Mesendoderm (in vitro differentiated cells): ENCODE measurements at regions not wholly inside any gene's neighbourhood (a gene's known extent, or its start where the extent isn't known, plus 50 kb on each side); places are given as distances from the start of the nearest gene placed in this dataset.

Experiments
- DNase-seq: peaks from one replicate; pipeline ENCODE4 v3.0.0; 2013
- H2AK5ac ChIP-seq: 2 replicates; pipeline ENCODE4 v1.6.1; 2013; ENCODE audit warnings: low read length, inconsistent platforms
- H2BK120ac ChIP-seq: 2 replicates; pipeline ENCODE4 v1.6.1; 2013; ENCODE audit warnings: low read depth, mild to moderate bottlenecking, low read length, moderate library complexity, mixed read lengths
- H2BK15ac ChIP-seq: replicated peaks from 2 replicates; pipeline ENCODE4 v1.6.1; 2013; ENCODE audit warnings: low read depth, mild to moderate bottlenecking, moderate library complexity
- H2BK5ac ChIP-seq: 2 replicates; pipeline ENCODE4 v1.6.1; 2013; ENCODE audit warnings: low read length, inconsistent platforms
- H3K18ac ChIP-seq: 2 replicates; pipeline ENCODE4 v1.6.1; 2013; ENCODE audit warnings: mild to moderate bottlenecking, low read length, mixed read lengths
- H3K23ac ChIP-seq: one replicate; pipeline ENCODE4 v1.6.1; 2013; ENCODE audit warnings: low read length
- H3K27ac ChIP-seq: 2 replicates; pipeline ENCODE4 v1.5.1; 2013; ENCODE audit warnings: low read depth, mild to moderate bottlenecking, inconsistent platforms, low read length, moderate library complexity
- H3K27me3 ChIP-seq: 2 replicates; pipeline ENCODE4 v1.6.1; 2013; ENCODE audit warnings: low read length, control low read depth, mild to moderate bottlenecking, inconsistent platforms; ENCODE audit not compliant: insufficient read depth, poor library complexity
- H3K36me3 ChIP-seq: 2 replicates; pipeline ENCODE4 v1.6.1; 2013; ENCODE audit warnings: low read length, inconsistent platforms; ENCODE audit not compliant: control insufficient read depth, insufficient read depth
- H3K4ac ChIP-seq: one replicate; pipeline ENCODE4 v1.6.1; 2013; ENCODE audit warnings: low read depth, mild to moderate bottlenecking, low read length, moderate library complexity
- H3K4me1 ChIP-seq: 2 replicates; pipeline ENCODE4 v1.6.1; 2013; ENCODE audit warnings: low read depth, low read length, inconsistent platforms; ENCODE audit not compliant: control insufficient read depth
- H3K4me2 ChIP-seq: 2 replicates; pipeline ENCODE4 v1.6.1; 2013; ENCODE audit warnings: low read length
- H3K4me3 ChIP-seq: 2 replicates; pipeline ENCODE4 v1.5.1; 2013; ENCODE audit warnings: mild to moderate bottlenecking, low read length
- H3K56ac ChIP-seq: one replicate; pipeline ENCODE4 v1.6.1; 2013; ENCODE audit warnings: low read length
- H3K79me1 ChIP-seq: 2 replicates; pipeline ENCODE4 v1.6.1; 2013; ENCODE audit warnings: low read length, inconsistent platforms
- H3K79me2 ChIP-seq: 2 replicates; pipeline ENCODE4 v1.6.1; 2013; ENCODE audit warnings: mild to moderate bottlenecking, low read length; ENCODE audit not compliant: control insufficient read depth, insufficient read depth
- H3K9ac ChIP-seq: 2 replicates; pipeline ENCODE4 v1.6.1; 2013; ENCODE audit warnings: low read length, inconsistent platforms
- H4K5ac ChIP-seq: one replicate; pipeline ENCODE4 v1.6.1; 2013; ENCODE audit warnings: low read length
- H4K8ac ChIP-seq: one replicate; pipeline ENCODE4 v1.6.1; 2013; ENCODE audit warnings: low read depth, mild to moderate bottlenecking, control low read depth, low read length, moderate library complexity
- WGBS: extraction: QIAGEN DNeasy Blood & Tissue Kit; methylation state at CpG from one replicate; pipeline ENCODE4 v1.1.7; 2013; ENCODE audit warnings: low lambda C conversion rate, missing lambda C conversion rate; ENCODE audit not compliant: insufficient coverage; ENCODE audit errors: extremely low coverage; 5-methylcytosine and 5-hydroxymethylcytosine counted together

GRCh38 chr1:2856676-2857375, 55.3 kb upstream of the TTC34 start:
- no peak overlapping the region for H3K27ac ChIP-seq
- no peak for DNase-seq
- no peaks in the 10 kb centered on the region for H3K4me1 ChIP-seq
- no peak overlapping the region for H2BK5ac ChIP-seq
- H3K79me2 ChIP-seq: no peaks in the 10 kb centered on the region
- no peak overlapping the region for H3K18ac ChIP-seq
- no peak overlapping the region for H3K56ac ChIP-seq
- no peak overlapping the region for H4K8ac ChIP-seq
- H3K9ac ChIP-seq: no peak overlapping the region
- no peak overlapping the region for H3K4ac ChIP-seq
- no peak overlapping the region for H2BK15ac ChIP-seq
- H3K4me3 ChIP-seq: no peak overlapping the region
- no peaks in the 10 kb centered on the region for H3K27me3 ChIP-seq
- H4K5ac ChIP-seq: no peak overlapping the region
- H3K79me1 ChIP-seq: no peaks in the 10 kb centered on the region
- no peak overlapping the region for H3K4me2 ChIP-seq
- no CpG with 5 or more reads among the region's 23 CpGs for WGBS
- no peak overlapping the region for H2AK5ac ChIP-seq
- H3K36me3 ChIP-seq: no peaks in the 10 kb centered on the region
- H2BK120ac ChIP-seq: no peak overlapping the region
- H3K23ac ChIP-seq: no peak overlapping the region

GRCh38 chr1:2857521-2857920, 56.0 kb upstream of the TTC34 start:
- H3K4me2 ChIP-seq: no peak overlapping the region
- H3K23ac ChIP-seq: no peak overlapping the region
- no peak overlapping the region for H2BK15ac ChIP-seq
- no peaks in the 10 kb centered on the region for H3K4me1 ChIP-seq
- H2AK5ac ChIP-seq: no peak overlapping the region
- H4K5ac ChIP-seq: no peak overlapping the region
- no peaks in the 10 kb centered on the region for H3K27me3 ChIP-seq
- H3K18ac ChIP-seq: no peak overlapping the region
- H3K9ac ChIP-seq: no peak overlapping the region
- H3K36me3 ChIP-seq: no peaks in the 10 kb centered on the region
- H3K4ac ChIP-seq: no peak overlapping the region
- H2BK5ac ChIP-seq: no peak overlapping the region
- H3K27ac ChIP-seq: no peak overlapping the region
- H2BK120ac ChIP-seq: no peak overlapping the region
- DNase-seq: no peak
- H3K56ac ChIP-seq: no peak overlapping the region
- H3K79me2 ChIP-seq: no peaks in the 10 kb centered on the region
- whole genome bisulfite sequencing: no CpG with 5 or more reads among the region's 15 CpGs
- no peak overlapping the region for H3K4me3 ChIP-seq
- no peak overlapping the region for H4K8ac ChIP-seq
- no peaks in the 10 kb centered on the region for H3K79me1 ChIP-seq

DNA sequence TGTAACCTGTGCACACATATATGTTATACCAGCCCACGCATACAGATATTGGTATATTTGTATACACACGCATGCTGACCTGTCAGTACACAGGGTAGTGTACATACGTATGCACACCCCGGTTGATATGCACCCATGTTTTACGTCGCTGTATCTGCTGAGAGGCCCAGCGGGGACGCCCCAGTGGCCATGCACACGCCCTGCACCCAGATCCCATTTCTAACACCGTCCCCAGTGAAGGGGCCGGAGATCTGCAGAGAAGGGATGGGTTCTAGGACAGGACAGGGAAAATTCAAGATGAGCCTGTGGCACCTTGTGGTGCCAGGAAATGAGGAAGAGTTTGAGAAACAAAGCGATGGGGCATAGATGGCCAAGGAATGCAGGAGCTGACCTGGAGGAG, 57.2 kb upstream of the TTC34 start:
- H4K5ac ChIP-seq: no peak overlapping the region
- H3K79me1 ChIP-seq: no peaks in the 10 kb centered on the region
- H3K27ac ChIP-seq: no peak overlapping the region
- no peak overlapping the region for H3K56ac ChIP-seq
- H3K4me1 ChIP-seq: no peaks in the 10 kb centered on the region
- no peak overlapping the region for H2BK5ac ChIP-seq
- no peaks in the 10 kb centered on the region for H3K36me3 ChIP-seq
- no peak overlapping the region for H2BK120ac ChIP-seq
- H3K4me2 ChIP-seq: no peak overlapping the region
- no peaks in the 10 kb centered on the region for H3K79me2 ChIP-seq
- no peak overlapping the region for H4K8ac ChIP-seq
- H2BK15ac ChIP-seq: no peak overlapping the region
- no peak overlapping the region for H2AK5ac ChIP-seq
- no peak overlapping the region for H3K4ac ChIP-seq
- H3K23ac ChIP-seq: no peak overlapping the region
- H3K27me3 ChIP-seq: no peaks in the 10 kb centered on the region
- no peak overlapping the region for H3K18ac ChIP-seq
- no peak for DNase-seq
- H3K9ac ChIP-seq: no peak overlapping the region
- no CpG with 5 or more reads among the region's 12 CpGs for WGBS
- no peak overlapping the region for H3K4me3 ChIP-seq

- Histone ChIP-seq H2BK5ac (no peak overlapping the region), H2BK15ac (no peak overlapping the region), H3K23ac (no peak overlapping the region), H3K79me2 (no peaks in the 10 kb centered on the region), H3K27ac (no peak overlapping the region), H3K9ac (no peak overlapping the region), H3K36me3 (no peaks in the 10 kb centered on the region), H3K79me1 (no peaks in the 10 kb centered on the region), H3K4me2 (no peak overlapping the region), H3K56ac (no peak overlapping the region), H3K4ac (no peak overlapping the region), H3K4me1 (no peaks in the 10 kb centered on the region), H2BK120ac (no peak overlapping the region), H4K5ac (no peak overlapping the region), H3K4me3 (no peak overlapping the region), H3K27me3 (no peaks in the 10 kb centered on the region), H4K8ac (no peak overlapping the region), H3K18ac (no peak overlapping the region), H2AK5ac (no peak overlapping the region)
- no peak for DNase-seq
- WGBS: no CpG with 5 or more reads among the region's 5 CpGs
Observed at GRCh38 chr1:2859219-2859880, 57.9 kb upstream of the TTC34 start.

- no peak overlapping the region for H3K27ac ChIP-seq
- no peak overlapping the region for H4K8ac ChIP-seq
- peak; percentile 21 for DNase-seq
- no peak overlapping the region for H2BK5ac ChIP-seq
- no peak overlapping the region for H3K9ac ChIP-seq
- no peaks in the 10 kb centered on the region for H3K27me3 ChIP-seq
- no peak overlapping the region for H3K18ac ChIP-seq
- WGBS: no CpG with 5 or more reads among the region's 12 CpGs
- no peak overlapping the region for H2AK5ac ChIP-seq
- no peaks in the 10 kb centered on the region for H3K4me1 ChIP-seq
- H3K36me3 ChIP-seq: no peaks in the 10 kb centered on the region
- no peak overlapping the region for H4K5ac ChIP-seq
- H2BK120ac ChIP-seq: no peak overlapping the region
- no peak overlapping the region for H2BK15ac ChIP-seq
- H3K4me2 ChIP-seq: no peak overlapping the region
- H3K4ac ChIP-seq: no peak overlapping the region
- H3K23ac ChIP-seq: no peak overlapping the region
- no peak overlapping the region for H3K4me3 ChIP-seq
- no peak overlapping the region for H3K56ac ChIP-seq
- H3K79me2 ChIP-seq: no peaks in the 10 kb centered on the region
- no peaks in the 10 kb centered on the region for H3K79me1 ChIP-seq
Observed at GRCh38 chr1:2859881-2860430, 58.5 kb upstream of the TTC34 start.
